Esophagus squamous epithelium (tissue), 4 donors: ENCODE measurements at regions not wholly inside any gene's neighbourhood (a gene's known extent, or its start where the extent isn't known, plus 50 kb on each side); places are given as distances from the start of the nearest gene placed in this dataset.

Experiments used
- POLR2A ChIP-seq, 4 donors: fragments of 450-650 bp; IDR thresholded peaks; one replicate each; pipeline ENCODE4 v1.6.1; 2017; ENCODE audit warnings: antibody characterized with exemption in 4 of 4, mild to moderate bottlenecking in 4 of 4, moderate library complexity in 3 of 4
- TF ChIP-seq, protein P1 (sequence below), 6 experiments: fragments of 450-650 bp in 4 of 6; fragments of 200-600 bp in 2 of 6; sonication (generic) in 2 of 6; IDR thresholded peaks; one replicate each; pipeline ENCODE4 v1.5.1; 2016 to 2019; ENCODE audit warnings: antibody characterized with exemption in 6 of 6, mild to moderate bottlenecking in 4 of 6, moderate library complexity in 4 of 6

DNA sequence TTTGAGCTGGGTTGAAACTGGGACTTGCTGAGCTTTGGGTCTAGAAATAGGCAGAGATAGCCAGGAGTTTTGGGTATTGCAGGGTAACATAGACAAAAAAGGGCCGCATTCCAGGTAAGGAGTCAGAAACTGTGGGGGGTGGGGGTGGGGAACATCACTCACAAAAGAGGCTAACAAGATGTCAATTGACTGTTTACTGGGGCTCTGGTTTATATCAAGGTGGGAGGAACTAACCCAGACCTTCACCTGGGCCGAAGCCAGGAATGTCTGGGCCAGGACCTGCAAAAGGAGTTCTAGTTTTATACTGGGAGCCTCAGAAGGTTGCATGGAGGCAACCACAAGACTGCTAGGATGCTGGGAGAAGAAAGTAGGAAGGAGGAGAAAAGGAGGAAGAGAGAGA, 154.4 kb downstream of the EMP1 start:
- no peak for TF ChIP-seq POLR2A (IDR thresholded peaks at IDR 0.05)
- TF ChIP-seq, protein P1, sequence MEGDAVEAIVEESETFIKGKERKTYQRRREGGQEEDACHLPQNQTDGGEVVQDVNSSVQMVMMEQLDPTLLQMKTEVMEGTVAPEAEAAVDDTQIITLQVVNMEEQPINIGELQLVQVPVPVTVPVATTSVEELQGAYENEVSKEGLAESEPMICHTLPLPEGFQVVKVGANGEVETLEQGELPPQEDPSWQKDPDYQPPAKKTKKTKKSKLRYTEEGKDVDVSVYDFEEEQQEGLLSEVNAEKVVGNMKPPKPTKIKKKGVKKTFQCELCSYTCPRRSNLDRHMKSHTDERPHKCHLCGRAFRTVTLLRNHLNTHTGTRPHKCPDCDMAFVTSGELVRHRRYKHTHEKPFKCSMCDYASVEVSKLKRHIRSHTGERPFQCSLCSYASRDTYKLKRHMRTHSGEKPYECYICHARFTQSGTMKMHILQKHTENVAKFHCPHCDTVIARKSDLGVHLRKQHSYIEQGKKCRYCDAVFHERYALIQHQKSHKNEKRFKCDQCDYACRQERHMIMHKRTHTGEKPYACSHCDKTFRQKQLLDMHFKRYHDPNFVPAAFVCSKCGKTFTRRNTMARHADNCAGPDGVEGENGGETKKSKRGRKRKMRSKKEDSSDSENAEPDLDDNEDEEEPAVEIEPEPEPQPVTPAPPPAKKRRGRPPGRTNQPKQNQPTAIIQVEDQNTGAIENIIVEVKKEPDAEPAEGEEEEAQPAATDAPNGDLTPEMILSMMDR (IDR thresholded peaks at IDR 0.05): no peak
